Tibial artery (tissue), 4 donors: ENCODE measurements at regions not wholly inside any gene's neighbourhood (a gene's known extent, or its start where the extent isn't known, plus 50 kb on each side); places are given as distances from the start of the nearest gene placed in this dataset.

Experiments used
- DNase-seq, 2 donors: peaks; one replicate each; pipeline ENCODE4 v3.0.0-alpha.2; 2019
- H3K27ac ChIP-seq, 2 donors: fragments of 200-600 bp; sonication (generic) in 1 of 2; 1 replicate in 1 of 2; 2 replicates in 1 of 2; pipeline ENCODE4 v1.5.1; 2018 to 2019; ENCODE audit warnings: mild to moderate bottlenecking in 1 of 2
- H3K27me3 ChIP-seq, 2 donors: fragments of 200-600 bp; sonication (generic) in 1 of 2; one replicate each; pipeline versions ENCODE4 v1.5.1 to v1.6.0; 2016 to 2019
- H3K36me3 ChIP-seq, 3 donors: fragments of 200-600 bp; sonication (generic) in 2 of 3; one replicate each; pipeline ENCODE4 v1.5.1; 2016 to 2019; ENCODE audit warnings: mild to moderate bottlenecking in 2 of 3
- H3K4me1 ChIP-seq, 4 donors: fragments of 200-600 bp; sonication (generic) in 2 of 4; 1 replicate in 3 of 4; 2 replicates in 1 of 4; pipeline ENCODE4 v1.5.1; 2016 to 2019
- H3K4me3 ChIP-seq, 2 donors: fragments of 200-600 bp; sonication (generic) in 1 of 2; 1 replicate in 1 of 2; 2 replicates in 1 of 2; pipeline ENCODE4 v1.5.1; 2018 to 2019; ENCODE audit warnings: mild to moderate bottlenecking in 2 of 2
- H3K9me3 ChIP-seq, 3 donors: fragments of 200-600 bp; sonication (generic) in 1 of 3; one replicate each; pipeline ENCODE4 v1.5.1; 2016 to 2019
- intact Hi-C: fragments of 100-400 bp; cut with DNase I; formaldehyde crosslinking; loops from one replicate; pipeline ENCODE4 v1.15.0; 2023; ENCODE audit warnings: low total_unique reads
- TF ChIP-seq, protein P1 (sequence below), 2 experiments: fragments of 200-600 bp in 1 of 2; fragments of 450-650 bp in 1 of 2; IDR thresholded peaks; one replicate each; pipeline ENCODE4 v1.5.1; 2017 to 2019; ENCODE audit warnings: antibody characterized with exemption in 2 of 2, mild to moderate bottlenecking in 1 of 2, moderate library complexity in 1 of 2

DNA sequence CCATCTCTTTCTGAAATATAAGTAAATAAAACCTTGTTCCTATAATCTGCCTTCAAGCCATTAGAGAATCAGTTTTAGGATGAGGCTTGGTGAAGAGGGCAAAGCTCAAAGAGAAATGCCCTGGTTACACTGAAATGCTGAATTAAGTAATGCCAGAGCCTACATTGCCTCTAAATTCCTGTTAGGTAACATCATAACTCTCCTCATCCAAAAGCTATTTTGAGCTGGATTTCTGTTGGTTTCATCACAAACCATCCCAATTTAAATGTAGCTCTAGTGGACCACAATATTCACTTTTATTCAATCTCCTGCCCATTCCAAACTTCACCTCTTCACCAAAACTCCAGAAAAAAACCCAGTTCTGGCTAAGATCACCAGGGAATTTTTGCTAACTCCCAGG lies 1319.7 kb upstream of the TENM3 start:
- Histone ChIP-seq H3K36me3 (no peaks in the 10 kb centered on the region), H3K4me3 (no peak overlapping the region), H3K4me1 (peaks cover 0 to 8% (median 3%) of the 10 kb centered on the region in 4 donors), H3K27me3 (no peaks in the 10 kb centered on the region), H3K27ac (no peak overlapping the region), H3K9me3 (no peaks in the 10 kb centered on the region)
- DNase-seq = no peak
- intact Hi-C loops = no loop called here
- TF ChIP-seq, protein P1, sequence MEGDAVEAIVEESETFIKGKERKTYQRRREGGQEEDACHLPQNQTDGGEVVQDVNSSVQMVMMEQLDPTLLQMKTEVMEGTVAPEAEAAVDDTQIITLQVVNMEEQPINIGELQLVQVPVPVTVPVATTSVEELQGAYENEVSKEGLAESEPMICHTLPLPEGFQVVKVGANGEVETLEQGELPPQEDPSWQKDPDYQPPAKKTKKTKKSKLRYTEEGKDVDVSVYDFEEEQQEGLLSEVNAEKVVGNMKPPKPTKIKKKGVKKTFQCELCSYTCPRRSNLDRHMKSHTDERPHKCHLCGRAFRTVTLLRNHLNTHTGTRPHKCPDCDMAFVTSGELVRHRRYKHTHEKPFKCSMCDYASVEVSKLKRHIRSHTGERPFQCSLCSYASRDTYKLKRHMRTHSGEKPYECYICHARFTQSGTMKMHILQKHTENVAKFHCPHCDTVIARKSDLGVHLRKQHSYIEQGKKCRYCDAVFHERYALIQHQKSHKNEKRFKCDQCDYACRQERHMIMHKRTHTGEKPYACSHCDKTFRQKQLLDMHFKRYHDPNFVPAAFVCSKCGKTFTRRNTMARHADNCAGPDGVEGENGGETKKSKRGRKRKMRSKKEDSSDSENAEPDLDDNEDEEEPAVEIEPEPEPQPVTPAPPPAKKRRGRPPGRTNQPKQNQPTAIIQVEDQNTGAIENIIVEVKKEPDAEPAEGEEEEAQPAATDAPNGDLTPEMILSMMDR (IDR thresholded peaks at IDR 0.05) = no peak

DNA sequence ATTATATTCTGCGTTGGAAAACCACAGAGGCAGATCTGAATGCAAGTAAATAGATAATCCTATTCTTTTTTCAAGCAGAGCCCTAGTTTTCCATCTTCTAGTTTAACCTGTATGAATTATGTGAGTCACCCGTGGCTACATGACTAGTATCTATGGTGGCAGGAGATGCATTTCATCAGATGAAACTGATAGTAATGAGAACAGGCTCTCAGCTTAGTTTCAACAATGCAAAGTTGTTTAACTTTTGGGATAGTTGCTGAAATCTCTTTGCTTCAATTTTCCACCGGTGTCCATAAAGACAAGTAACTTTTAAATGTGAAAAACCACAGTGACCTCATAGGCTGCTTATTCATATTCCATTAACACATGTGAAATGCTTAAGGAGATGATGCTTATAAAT lies 1317.4 kb upstream of the TENM3 start:
- intact Hi-C loops = no loop called here
- Histone ChIP-seq H3K27ac (no peak overlapping the region), H3K4me1 (peaks cover 0 to 8% (median 3%) of the 10 kb centered on the region in 4 donors), H3K9me3 (no peaks in the 10 kb centered on the region), H3K27me3 (no peaks in the 10 kb centered on the region), H3K4me3 (no peak overlapping the region), H3K36me3 (no peaks in the 10 kb centered on the region)
- TF ChIP-seq, protein P1 (IDR thresholded peaks at IDR 0.05) = no peak
- DNase-seq = no peak

DNA sequence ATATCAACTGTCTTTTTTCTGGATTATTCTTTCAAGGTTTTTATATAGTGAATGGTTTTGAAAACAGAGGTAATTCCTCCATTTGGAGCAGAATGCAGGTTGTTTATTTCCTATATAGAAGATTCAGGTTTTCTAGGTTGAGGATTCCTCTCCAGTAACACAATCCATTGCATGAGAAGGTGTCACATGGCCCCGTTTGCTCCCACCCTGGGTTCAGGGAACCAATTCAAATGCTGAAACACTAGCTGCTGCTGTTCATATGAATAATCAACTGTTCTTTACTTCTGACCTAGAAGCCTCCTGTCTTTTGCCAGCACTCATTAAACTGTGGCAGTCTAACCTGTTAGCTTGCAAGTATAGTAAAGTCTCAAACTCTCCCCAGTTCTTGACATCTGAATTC lies 1316.9 kb upstream of the TENM3 start:
- H3K4me3 ChIP-seq = no peak overlapping the region
- no peaks in the 10 kb centered on the region for H3K9me3 ChIP-seq
- peaks cover 0 to 8% (median 3%) of the 10 kb centered on the region in 4 donors for H3K4me1 ChIP-seq
- no peaks in the 10 kb centered on the region for H3K36me3 ChIP-seq
- DNase-seq = no peak
- H3K27me3 ChIP-seq = no peaks in the 10 kb centered on the region
- TF ChIP-seq, protein P1 (IDR thresholded peaks at IDR 0.05) = no peak
- intact Hi-C loops = no loop called here
- H3K27ac ChIP-seq = no peak overlapping the region

DNA sequence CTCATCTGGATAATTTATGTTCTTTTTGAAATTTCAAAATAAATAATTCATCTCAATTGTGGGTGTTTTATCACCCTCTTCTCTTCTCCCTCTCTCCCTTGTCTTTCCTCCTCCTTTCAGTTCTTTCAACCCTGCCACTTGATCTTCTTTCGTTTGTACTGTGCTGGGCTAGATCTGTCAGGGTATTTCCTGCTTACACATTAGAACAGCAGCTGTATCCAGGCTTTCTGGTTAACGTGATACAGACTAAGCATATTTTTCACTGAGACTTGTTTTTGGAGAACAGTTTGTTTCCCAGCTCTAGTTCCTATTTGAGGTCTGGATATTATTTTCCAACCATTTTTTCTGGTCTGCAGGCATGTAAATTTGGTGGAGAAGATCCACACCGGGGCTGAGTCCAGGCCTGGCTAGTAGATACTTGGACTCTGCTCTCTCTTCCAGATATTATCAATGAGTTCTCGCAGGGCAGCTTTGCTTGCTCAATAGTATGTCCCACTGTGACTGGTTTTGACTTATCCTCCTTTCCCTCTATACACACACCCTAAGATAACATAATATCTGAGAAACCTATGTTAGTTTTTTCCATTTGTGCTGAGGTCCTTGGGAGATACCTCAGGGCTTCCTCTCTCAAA lies 1310.7 kb upstream of the TENM3 start:
- no peaks in the 10 kb centered on the region for H3K36me3 ChIP-seq
- no peaks in the 10 kb centered on the region for H3K9me3 ChIP-seq
- no peak overlapping the region for H3K4me3 ChIP-seq
- intact Hi-C loops = no loop called here
- DNase-seq = no peak
- no peak overlapping the region for H3K27ac ChIP-seq
- no peaks in the 10 kb centered on the region for H3K4me1 ChIP-seq
- TF ChIP-seq, protein P1 (IDR thresholded peaks at IDR 0.05) = no peak
- H3K27me3 ChIP-seq = no peaks in the 10 kb centered on the region

- no peak overlapping the region for H3K27ac ChIP-seq
- no peaks in the 10 kb centered on the region for H3K27me3 ChIP-seq
- no peaks in the 10 kb centered on the region for H3K9me3 ChIP-seq
- no peak for DNase-seq
- TF ChIP-seq, protein P1 (IDR thresholded peaks at IDR 0.05) = no peak
- no peaks in the 10 kb centered on the region for H3K36me3 ChIP-seq
- intact Hi-C loops = no loop called here
- H3K4me3 ChIP-seq = no peak overlapping the region
- H3K4me1 ChIP-seq = no peaks in the 10 kb centered on the region
These were observed 1306.1 kb upstream of the TENM3 start for GRCh38 chr4:180937083-180937482.

- Histone ChIP-seq H3K27ac (no peak overlapping the region), H3K4me3 (no peak overlapping the region), H3K36me3 (no peaks in the 10 kb centered on the region), H3K4me1 (no peaks in the 10 kb centered on the region), H3K9me3 (no peaks in the 10 kb centered on the region), H3K27me3 (no peaks in the 10 kb centered on the region)
- intact Hi-C loops = no loop called here
- no peak for DNase-seq
- TF ChIP-seq, protein P1 (IDR thresholded peaks at IDR 0.05) = no peak
These were observed 1302.5 kb upstream of the TENM3 start for GRCh38 chr4:180940680-180941079.
